Mesenchymal stem cell (in vitro differentiated cells and primary cell): ENCODE measurements at regions not wholly inside any gene's neighbourhood (a gene's known extent, or its start where the extent isn't known, plus 50 kb on each side); places are given as distances from the start of the nearest gene placed in this dataset.

Experiments used
- DNase-seq: peaks from one replicate; pipeline ENCODE4 v3.0.0-alpha.2; 2013
- H2AFZ ChIP-seq: one replicate; pipeline ENCODE4 v1.6.1; 2013; ENCODE audit warnings: low read depth, mild to moderate bottlenecking, control low read depth, inconsistent platforms, low read length, moderate library complexity
- H2AK5ac ChIP-seq: 2 replicates; pipeline ENCODE4 v1.6.1; 2013; ENCODE audit warnings: low read length, moderate library complexity, mild to moderate bottlenecking, inconsistent platforms; ENCODE audit not compliant: severe bottlenecking
- H2BK120ac ChIP-seq: one replicate; pipeline ENCODE4 v1.6.1; 2013; ENCODE audit warnings: low read depth, mild to moderate bottlenecking, inconsistent platforms, low read length, moderate library complexity
- H2BK12ac ChIP-seq, 2 experiments: one replicate each; pipeline ENCODE4 v1.6.1; 2013; ENCODE audit warnings: inconsistent platforms in 2 of 2, low read length in 2 of 2, mild to moderate bottlenecking in 2 of 2, moderate library complexity in 2 of 2, control low read depth in 1 of 2
- H2BK15ac ChIP-seq: one replicate; pipeline ENCODE4 v1.6.1; 2013; ENCODE audit warnings: mild to moderate bottlenecking, low read depth, inconsistent platforms; ENCODE audit not compliant: poor library complexity, severe bottlenecking
- H2BK5ac ChIP-seq: 2 replicates; pipeline ENCODE4 v1.6.1; 2013; ENCODE audit warnings: low read depth, mild to moderate bottlenecking, low read length, control low read depth, inconsistent platforms; ENCODE audit not compliant: poor library complexity, severe bottlenecking
- H3K14ac ChIP-seq, 2 experiments: one replicate each; pipeline ENCODE4 v1.6.1; 2013; ENCODE audit warnings: inconsistent platforms in 2 of 2, low read length in 2 of 2, control low read depth in 1 of 2, mild to moderate bottlenecking in 1 of 2, moderate library complexity in 1 of 2
- H3K18ac ChIP-seq, 2 experiments: one replicate each; pipeline ENCODE4 v1.6.1; 2013; ENCODE audit warnings: inconsistent platforms in 2 of 2, low read length in 2 of 2, control low read depth in 1 of 2, low read depth in 1 of 2, mild to moderate bottlenecking in 1 of 2
- H3K23ac ChIP-seq, 2 experiments: one replicate each; pipeline ENCODE4 v1.6.1; 2013; ENCODE audit warnings: inconsistent platforms in 2 of 2, low read length in 2 of 2, mild to moderate bottlenecking in 2 of 2, moderate library complexity in 2 of 2, control low read depth in 1 of 2
- H3K27ac ChIP-seq: 2 replicates; pipeline ENCODE4 v1.5.1; 2013; ENCODE audit warnings: mild to moderate bottlenecking, moderate library complexity, low read length, control low read depth, inconsistent platforms; ENCODE audit not compliant: poor library complexity, severe bottlenecking
- H3K27me3 ChIP-seq, 2 experiments: 2 replicates each; pipeline versions ENCODE4 v1.6.1 to v1.7.0; 2013; ENCODE audit warnings: low read length in 2 of 2, mild to moderate bottlenecking in 2 of 2, moderate library complexity in 2 of 2, control low read depth in 1 of 2, inconsistent platforms in 1 of 2; ENCODE audit not compliant: control insufficient read depth in 1 of 2, insufficient read depth in 1 of 2
- H3K36me3 ChIP-seq, 2 experiments: 2 replicates each; pipeline versions ENCODE4 v1.6.1 to v1.7.0; 2013; ENCODE audit warnings: low read length in 2 of 2, control low read depth in 1 of 2, inconsistent platforms in 1 of 2, low read depth in 1 of 2, mild to moderate bottlenecking in 1 of 2; ENCODE audit not compliant: insufficient read depth in 2 of 2, control insufficient read depth in 1 of 2
- H3K4ac ChIP-seq, 2 experiments: one replicate each; pipeline ENCODE4 v1.6.1; 2013; ENCODE audit warnings: inconsistent platforms in 2 of 2, low read length in 2 of 2, mild to moderate bottlenecking in 2 of 2, moderate library complexity in 2 of 2, control low read depth in 1 of 2, low read depth in 1 of 2
- H3K4me1 ChIP-seq: 2 replicates; pipeline ENCODE4 v1.6.1; 2013; ENCODE audit warnings: low read depth, low read length, control low read depth; ENCODE audit not compliant: control insufficient read depth, insufficient read depth
- H3K4me2 ChIP-seq: 2 replicates; pipeline ENCODE4 v1.6.1; 2013; ENCODE audit warnings: low read length, mild to moderate bottlenecking, inconsistent platforms; ENCODE audit not compliant: poor library complexity, severe bottlenecking
- H3K4me3 ChIP-seq, 2 experiments: 2 replicates each; pipeline versions ENCODE4 v1.5.1 to v1.7.0; 2013; ENCODE audit warnings: low read length in 2 of 2, mild to moderate bottlenecking in 2 of 2, control low read depth in 1 of 2, low read depth in 1 of 2; ENCODE audit not compliant: insufficient read depth in 1 of 2
- H3K79me1 ChIP-seq: replicated peaks from 2 replicates; pipeline ENCODE4 v1.6.1; 2013; ENCODE audit warnings: mild to moderate bottlenecking, control low read depth, low read length, inconsistent platforms; ENCODE audit not compliant: poor library complexity, severe bottlenecking
- H3K9ac ChIP-seq: 2 replicates; pipeline ENCODE4 v1.7.0; 2013; ENCODE audit warnings: mild to moderate bottlenecking, low read length, moderate library complexity
- H3K9me3 ChIP-seq: 2 replicates; pipeline ENCODE4 v1.7.0; 2013; ENCODE audit warnings: mild to moderate bottlenecking, low read length; ENCODE audit not compliant: control insufficient read depth
- H4K8ac ChIP-seq: one replicate; pipeline ENCODE4 v1.6.1; 2013; ENCODE audit warnings: inconsistent platforms, mild to moderate bottlenecking, low read length, moderate library complexity
- H4K91ac ChIP-seq: one replicate; pipeline ENCODE4 v1.6.1; 2013; ENCODE audit warnings: mild to moderate bottlenecking, low read length, inconsistent platforms
- WGBS: methylation state at CpG from one replicate; pipeline ENCODE4 v1.1.7; 2013; ENCODE audit warnings: mixed read lengths; 5-methylcytosine and 5-hydroxymethylcytosine counted together

DNA sequence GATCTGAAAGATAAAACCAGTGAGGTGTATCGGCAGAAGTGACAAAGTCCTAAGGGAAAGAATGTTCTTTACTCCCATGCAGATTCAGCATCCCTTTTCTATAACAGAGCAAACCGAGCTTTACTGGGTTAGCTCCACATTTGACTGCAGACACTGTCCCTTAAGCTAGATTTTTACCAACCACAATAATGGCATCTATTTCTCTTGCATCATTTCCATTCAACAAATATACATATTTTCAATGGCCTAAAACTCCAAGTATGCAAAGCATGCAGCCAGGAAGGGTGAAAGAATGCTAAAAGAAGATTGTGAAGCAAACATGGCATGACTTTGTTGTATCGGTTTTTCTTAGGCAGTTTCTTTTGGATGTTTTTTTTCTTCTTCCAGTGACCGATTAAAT is 255.4 kb downstream of the OGFRL1 start:
- peak overlapping the region; percentile 83 for H3K27ac ChIP-seq
- H2BK120ac ChIP-seq = no peak overlapping the region
- H3K4me3 ChIP-seq = no peak overlapping the region
- H3K4me1 ChIP-seq = no peaks in the 10 kb centered on the region
- no peak overlapping the region for H4K91ac ChIP-seq
- no peak overlapping the region for H2BK12ac ChIP-seq
- WGBS = 39% methylated on average over 3 of the region's 4 CpGs
- no peak for DNase-seq
- no peaks in the 10 kb centered on the region for H3K79me1 ChIP-seq
- H3K27me3 ChIP-seq = no peaks in the 10 kb centered on the region
- H2BK15ac ChIP-seq = no peak overlapping the region
- no peak overlapping the region for H3K14ac ChIP-seq
- no peak overlapping the region for H2AFZ ChIP-seq
- H3K9me3 ChIP-seq = no peaks in the 10 kb centered on the region
- no peak overlapping the region for H3K9ac ChIP-seq
- no peak overlapping the region for H2AK5ac ChIP-seq
- no peak overlapping the region for H2BK5ac ChIP-seq
- no peak overlapping the region for H4K8ac ChIP-seq
- H3K23ac ChIP-seq = no peak overlapping the region
- no peak overlapping the region for H3K4me2 ChIP-seq
- no peaks in the 10 kb centered on the region for H3K36me3 ChIP-seq
- no peak overlapping the region for H3K4ac ChIP-seq
- no peak overlapping the region for H3K18ac ChIP-seq

DNA sequence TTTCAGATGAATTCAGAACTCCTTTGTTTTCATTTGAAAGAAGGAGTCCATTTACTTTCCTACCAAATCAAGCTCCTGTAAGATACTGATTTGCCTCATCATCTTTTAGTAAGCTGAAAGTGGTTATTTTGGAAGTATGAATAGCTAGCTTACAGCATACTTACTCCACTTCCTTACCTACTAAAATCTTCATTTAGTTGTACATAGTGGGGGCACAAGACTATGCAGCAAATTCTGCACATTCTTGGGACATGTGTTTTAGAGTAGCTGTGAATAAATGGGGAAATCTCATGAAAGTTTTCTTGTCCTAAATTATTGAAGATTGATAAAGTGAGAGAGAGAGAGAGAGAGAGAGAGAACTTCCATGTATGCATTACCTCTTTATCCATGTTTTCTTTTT is 256.3 kb downstream of the OGFRL1 start:
- Histone ChIP-seq H3K79me1 (no peaks in the 10 kb centered on the region), H3K9ac (no peak overlapping the region), H3K18ac (no peak overlapping the region), H3K9me3 (no peaks in the 10 kb centered on the region), H3K14ac (no peak overlapping the region), H3K27me3 (no peaks in the 10 kb centered on the region), H3K4ac (no peak overlapping the region), H3K36me3 (no peaks in the 10 kb centered on the region), H3K27ac (no peak overlapping the region), H4K8ac (no peak overlapping the region), H2BK5ac (no peak overlapping the region), H3K4me2 (no peak overlapping the region), H2BK15ac (no peak overlapping the region), H2BK12ac (no peak overlapping the region), H3K4me1 (no peaks in the 10 kb centered on the region), H2BK120ac (no peak overlapping the region), H2AK5ac (no peak overlapping the region), H3K23ac (no peak overlapping the region), H3K4me3 (no peak overlapping the region), H4K91ac (no peak overlapping the region), H2AFZ (no peak overlapping the region)
- no peak for DNase-seq

DNA sequence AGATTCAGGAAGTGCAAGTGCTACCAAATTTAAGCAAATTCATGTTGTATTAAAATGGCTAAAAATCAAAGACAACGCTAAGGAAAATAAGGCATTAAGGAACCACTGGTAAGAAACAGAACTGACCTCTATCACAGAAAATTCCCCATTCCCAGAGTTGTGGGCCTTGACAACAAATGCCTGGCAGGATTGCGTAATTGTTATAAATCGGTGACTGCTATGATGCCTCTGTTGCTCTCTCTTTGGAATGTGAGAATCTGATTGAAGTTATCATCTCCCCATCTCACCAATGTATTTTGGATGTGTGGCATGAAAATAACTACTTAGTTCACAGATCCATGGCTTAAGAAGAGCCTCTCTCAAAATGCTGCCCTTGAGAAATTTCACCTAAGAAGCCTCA is 257.3 kb downstream of the OGFRL1 start:
- Histone ChIP-seq H4K91ac (no peak overlapping the region), H3K79me1 (no peaks in the 10 kb centered on the region), H3K9me3 (no peaks in the 10 kb centered on the region), H2BK12ac (no peak overlapping the region), H3K9ac (no peak overlapping the region), H3K4ac (no peak overlapping the region), H2BK5ac (no peak overlapping the region), H3K27ac (no peak overlapping the region), H4K8ac (no peak overlapping the region), H3K36me3 (no peaks in the 10 kb centered on the region), H3K27me3 (no peaks in the 10 kb centered on the region), H2AK5ac (no peak overlapping the region), H2AFZ (no peak overlapping the region), H3K4me3 (no peak overlapping the region), H3K4me1 (no peaks in the 10 kb centered on the region), H3K18ac (no peak overlapping the region), H3K4me2 (no peak overlapping the region), H2BK15ac (no peak overlapping the region), H3K23ac (no peak overlapping the region), H3K14ac (no peak overlapping the region), H2BK120ac (no peak overlapping the region)
- WGBS = 92% methylated on average over 2 of the region's 3 CpGs
- no peak for DNase-seq

DNA sequence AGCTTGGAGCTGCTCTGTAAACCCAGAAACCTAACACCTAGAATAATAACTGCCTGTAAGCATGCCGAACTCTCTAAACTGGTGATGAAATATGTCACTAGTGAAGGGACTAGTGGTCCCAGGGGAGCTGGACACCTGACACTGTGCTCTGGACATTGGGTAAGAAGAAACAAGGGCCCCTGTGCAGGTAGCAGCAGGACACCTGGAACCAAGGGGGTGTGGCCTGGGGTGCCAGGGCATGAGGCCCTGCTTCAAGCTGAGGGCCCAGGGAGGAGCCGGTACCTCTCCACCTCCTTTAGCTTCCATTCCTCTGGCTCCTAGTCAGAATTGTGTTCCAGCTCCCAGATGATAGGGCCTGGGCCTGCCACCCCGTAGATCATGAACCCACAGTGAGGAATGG is 263.2 kb downstream of the OGFRL1 start:
- no peak for DNase-seq
- Histone ChIP-seq H3K36me3 (no peaks in the 10 kb centered on the region), H3K14ac (no peak overlapping the region), H2AK5ac (no peak overlapping the region), H3K18ac (no peak overlapping the region), H2BK12ac (no peak overlapping the region), H3K4ac (no peak overlapping the region), H3K27me3 (no peaks in the 10 kb centered on the region), H3K4me1 (no peaks in the 10 kb centered on the region), H3K79me1 (no peaks in the 10 kb centered on the region), H3K9ac (no peak overlapping the region), H4K91ac (no peak overlapping the region), H2BK5ac (no peak overlapping the region), H2BK120ac (no peak overlapping the region), H3K23ac (no peak overlapping the region), H3K4me2 (no peak overlapping the region), H3K4me3 (no peak overlapping the region), H4K8ac (no peak overlapping the region), H3K9me3 (peaks cover 15% of the 10 kb centered on the region), H2AFZ (no peak overlapping the region), H3K27ac (no peak overlapping the region), H2BK15ac (no peak overlapping the region)
- WGBS = 97% methylated on average over 3 of the region's 3 CpGs
